SU-DHL-6 (cell line): ENCODE measurements at regions not wholly inside any gene's neighbourhood (a gene's known extent, or its start where the extent isn't known, plus 50 kb on each side); places are given as distances from the start of the nearest gene placed in this dataset.

Experiments
- CTCF ChIP-seq: fragments of 200-600 bp; sonication (generic); IDR thresholded peaks from one replicate; pipeline ENCODE4 v1.5.1; 2017; ENCODE audit warnings: antibody characterized with exemption, mild to moderate bottlenecking, low read length, moderate library complexity; ENCODE audit not compliant: insufficient read depth, poor library complexity, severe bottlenecking
- EZH2phosphoT487 ChIP-seq: fragments of 200-600 bp; sonication (generic), shearing (Covaris generic); conservative IDR thresholded peaks from 2 replicates; pipeline ENCODE4 v1.6.1; 2018; ENCODE audit warnings: mild to moderate bottlenecking, antibody characterized with exemption, low read length, moderate library complexity, mixed read lengths

GRCh38 chr6:137699031-137699683 is 167.9 kb upstream of the TNFAIP3 start:
- TF ChIP-seq CTCF (no peak), EZH2phosphoT487 (no peak)
